Muscle of back (tissue), 3 donors: ENCODE measurements at regions not wholly inside any gene's neighbourhood (a gene's known extent, or its start where the extent isn't known, plus 50 kb on each side); places are given as distances from the start of the nearest gene placed in this dataset.
A peak's percentile ranks its signal among the peaks of the same experiment; 100 is the strongest.

Experiments used
- DNase-seq, 3 donors: peaks; one replicate each; pipeline versions ENCODE4 v3.0.0 to v3.0.0-alpha.2; 2013

- no peak for DNase-seq
These were observed 107.6 kb downstream of the AMER1 start for GRCh38 chrX:64097891-64098290.

GRCh38 chrX:64093761-64094160 is 111.7 kb downstream of the AMER1 start:
- peak; percentile 0 to 6 (median 2) for DNase-seq
